GM21528 (cell line): ENCODE measurements at regions not wholly inside any gene's neighbourhood (a gene's known extent, or its start where the extent isn't known, plus 50 kb on each side); places are given as distances from the start of the nearest gene placed in this dataset.

Experiments used
- ATAC-seq: cut with Tn5 transposase; IDR thresholded peaks from one replicate; pipeline ENCODE4 v1.9.1; 2021; ENCODE audit warnings: mild to moderate bottlenecking, moderate library complexity; ENCODE audit not compliant: unreplicated experiment, low FRiP score

GRCh38 chr6:114418304-114418972 is 75.6 kb upstream of the HS3ST5 start:
- no peak for ATAC-seq

- no peak for ATAC-seq
These were observed 64.7 kb upstream of the HS3ST5 start for GRCh38 chr6:114407426-114408035.

DNA sequence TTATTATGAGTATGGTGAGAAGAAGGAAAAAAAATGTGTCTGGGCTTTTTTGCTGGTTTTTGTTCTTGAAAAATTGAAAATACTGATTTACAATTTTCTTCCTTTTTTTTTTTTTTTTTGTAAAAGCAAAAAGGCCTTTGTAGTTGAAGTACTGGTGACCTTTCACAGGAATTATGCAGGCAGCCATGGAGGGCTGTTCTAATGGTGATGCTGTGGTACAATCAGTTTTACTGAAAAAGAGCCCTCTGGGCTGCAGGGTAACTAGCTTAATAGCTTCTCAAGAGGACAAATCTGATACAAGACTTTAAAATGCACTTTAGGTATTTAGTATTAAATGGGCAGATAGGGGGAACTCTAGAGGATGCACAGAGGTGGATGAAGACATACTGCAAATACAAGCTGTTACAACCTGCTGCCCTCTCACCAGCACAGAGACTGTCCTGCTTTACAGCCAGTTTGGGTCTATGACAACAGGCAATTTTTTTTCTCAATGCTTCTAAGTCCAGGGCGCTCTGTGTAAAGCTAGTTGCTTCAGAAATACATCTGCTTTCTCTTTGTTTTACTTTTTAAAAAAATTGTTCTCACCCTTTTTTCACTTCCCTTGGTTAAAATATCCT is 61.6 kb upstream of the HS3ST5 start:
- no peak for ATAC-seq

DNA sequence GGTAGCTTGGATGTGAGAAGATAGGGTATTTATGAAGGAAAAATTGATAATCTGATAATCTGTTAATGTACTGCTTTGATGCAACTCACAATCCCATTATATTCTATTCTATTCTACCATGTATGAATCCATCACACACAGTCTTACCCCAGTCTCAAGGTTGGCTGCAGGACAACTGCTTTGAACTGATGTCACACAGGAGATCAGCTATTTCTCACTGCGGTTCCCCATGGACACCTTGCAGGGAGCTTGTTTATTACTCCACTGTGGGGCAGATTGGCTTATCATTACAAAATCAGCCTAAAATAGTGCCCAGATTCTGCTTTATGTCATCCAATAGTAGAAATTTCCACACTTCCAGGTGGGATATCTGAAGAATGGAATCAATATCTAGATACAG is 61.0 kb upstream of the HS3ST5 start:
- no peak for ATAC-seq

DNA sequence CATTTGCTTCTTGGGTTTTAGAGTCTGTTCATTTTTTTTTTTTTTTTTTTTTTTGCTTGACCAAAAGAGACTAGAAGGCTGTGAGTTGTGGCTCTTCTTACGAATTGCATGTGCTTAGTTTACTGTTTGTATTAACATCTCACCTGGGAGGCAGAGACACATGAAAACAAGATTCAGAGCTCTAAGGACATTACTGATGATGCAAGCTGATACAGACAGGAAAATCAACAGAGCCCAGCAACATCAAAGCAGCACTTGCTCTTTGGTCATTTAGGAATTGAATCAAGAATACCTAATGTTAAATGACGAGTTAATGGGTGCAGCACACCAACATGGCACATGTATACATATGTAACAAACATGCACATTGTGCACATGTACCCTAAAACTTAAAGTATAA is 55.7 kb upstream of the HS3ST5 start:
- ATAC-seq: no peak
